Neuronal stem cell (in vitro differentiated cells): ENCODE measurements at regions not wholly inside any gene's neighbourhood (a gene's known extent, or its start where the extent isn't known, plus 50 kb on each side); places are given as distances from the start of the nearest gene placed in this dataset.
A peak's percentile ranks its signal among the peaks of the same experiment; 100 is the strongest.

ENCODE experiments used
- DNase-seq: peaks from one replicate; pipeline ENCODE4 v3.0.0-alpha.2; 2013; ENCODE audit warnings: low spot score
- H2AFZ ChIP-seq: one replicate; pipeline ENCODE4 v1.6.1; 2013; ENCODE audit warnings: mild to moderate bottlenecking, low read length, inconsistent platforms
- H2AK5ac ChIP-seq: 2 replicates; pipeline ENCODE4 v1.6.1; 2013; ENCODE audit warnings: low read depth, mild to moderate bottlenecking, inconsistent platforms, low read length, moderate library complexity, mixed read lengths
- H2BK120ac ChIP-seq: 2 replicates; pipeline ENCODE4 v1.6.1; 2013; ENCODE audit warnings: low read depth, mild to moderate bottlenecking, inconsistent platforms, low read length, moderate library complexity, mixed read lengths
- H2BK12ac ChIP-seq: one replicate; pipeline ENCODE4 v1.6.1; 2013; ENCODE audit warnings: low read length, inconsistent platforms
- H2BK15ac ChIP-seq: 2 replicates; pipeline ENCODE4 v1.6.1; 2013; ENCODE audit warnings: mild to moderate bottlenecking, low read length, inconsistent platforms, mixed read lengths
- H2BK5ac ChIP-seq: one replicate; pipeline ENCODE4 v1.6.1; 2013; ENCODE audit warnings: inconsistent platforms, mild to moderate bottlenecking, low read length, moderate library complexity
- H3K14ac ChIP-seq: one replicate; pipeline ENCODE4 v1.6.1; 2013; ENCODE audit warnings: low read length, inconsistent platforms
- H3K18ac ChIP-seq: 2 replicates; pipeline ENCODE4 v1.6.1; 2013; ENCODE audit warnings: low read length, inconsistent platforms
- H3K23ac ChIP-seq: 2 replicates; pipeline ENCODE4 v1.6.1; 2013; ENCODE audit warnings: low read depth, mild to moderate bottlenecking, mixed read lengths, low read length, inconsistent platforms; ENCODE audit not compliant: poor library complexity
- H3K27ac ChIP-seq: replicated peaks from 3 replicates; pipeline ENCODE4 v1.5.1; 2013; ENCODE audit warnings: low read length, inconsistent platforms
- H3K27me3 ChIP-seq, 3 experiments: 2 replicates each; pipeline ENCODE4 v1.6.1; 2013; ENCODE audit warnings: low read length in 3 of 3, mild to moderate bottlenecking in 2 of 3, inconsistent platforms in 1 of 3, low read depth in 1 of 3, mixed read lengths in 1 of 3, moderate library complexity in 1 of 3; ENCODE audit not compliant: control insufficient read depth in 3 of 3, insufficient read depth in 3 of 3
- H3K36me3 ChIP-seq, 2 donors: replicated peaks in 1 of 2; 2 replicates each; pipeline ENCODE4 v1.6.1; 2013; ENCODE audit warnings: low read length in 2 of 2; ENCODE audit not compliant: control insufficient read depth in 2 of 2, insufficient read depth in 2 of 2
- H3K4ac ChIP-seq: 2 replicates; pipeline ENCODE4 v1.6.1; 2013; ENCODE audit warnings: inconsistent platforms, mild to moderate bottlenecking, low read length, moderate library complexity
- H3K4me1 ChIP-seq, 2 donors: 1 replicate in 1 of 2; 2 replicates in 1 of 2; pipeline ENCODE4 v1.6.1; 2013; ENCODE audit warnings: low read length in 2 of 2, low read depth in 1 of 2; ENCODE audit not compliant: control insufficient read depth in 2 of 2, insufficient read depth in 1 of 2
- H3K4me2 ChIP-seq: one replicate; pipeline ENCODE4 v1.6.1; 2013; ENCODE audit warnings: mild to moderate bottlenecking, low read length, inconsistent platforms; ENCODE audit not compliant: insufficient read depth, poor library complexity, severe bottlenecking
- H3K4me3 ChIP-seq, 2 donors: 2 replicates each; pipeline ENCODE4 v1.5.1; 2013; ENCODE audit warnings: low read length in 2 of 2, mild to moderate bottlenecking in 2 of 2, inconsistent platforms in 1 of 2, moderate library complexity in 1 of 2
- H3K79me1 ChIP-seq: one replicate; pipeline ENCODE4 v1.6.1; 2013; ENCODE audit warnings: low read depth, mild to moderate bottlenecking, inconsistent platforms, low read length, moderate library complexity
- H3K9ac ChIP-seq: one replicate; pipeline ENCODE4 v1.6.1; 2013; ENCODE audit warnings: mild to moderate bottlenecking, low read depth, low read length, inconsistent platforms; ENCODE audit not compliant: poor library complexity
- H3K9me3 ChIP-seq, 2 donors: replicated peaks in 1 of 2; 2 replicates each; pipeline versions ENCODE3 to v1.6.1; 2013; ENCODE audit warnings: low read length in 2 of 2, mild to moderate bottlenecking in 2 of 2, inconsistent platforms in 1 of 2, low read depth in 1 of 2, mixed read lengths in 1 of 2, moderate library complexity in 1 of 2; ENCODE audit not compliant: control insufficient read depth in 2 of 2, insufficient read depth in 1 of 2
- H4K8ac ChIP-seq: one replicate; pipeline ENCODE4 v1.6.1; 2013; ENCODE audit warnings: low read depth, mild to moderate bottlenecking, inconsistent platforms, low read length, moderate library complexity
- H4K91ac ChIP-seq: one replicate; pipeline ENCODE4 v1.6.1; 2013; ENCODE audit warnings: low read length, low read depth, mild to moderate bottlenecking, inconsistent platforms; ENCODE audit not compliant: poor library complexity
- WGBS, 2 donors: extraction: QIAGEN DNeasy Blood & Tissue Kit; methylation state at CpG; one replicate each; pipeline ENCODE4 v1.1.7; 2013; ENCODE audit warnings: missing lambda C conversion rate in 2 of 2, mixed read lengths in 1 of 2; ENCODE audit not compliant: insufficient read length in 2 of 2, insufficient replicate concordance in 1 of 2; ENCODE audit errors: extremely low coverage in 2 of 2; 5-methylcytosine and 5-hydroxymethylcytosine counted together

GRCh38 chr15:96046620-96047240 lies 283.8 kb upstream of the NR2F2 start:
- H3K4me2 ChIP-seq = no peak overlapping the region

GRCh38 chr15:96047255-96047931 lies 283.1 kb upstream of the NR2F2 start:
- no peaks in the 10 kb centered on the region for H3K27me3 ChIP-seq
- no peaks in the 10 kb centered on the region for H3K79me1 ChIP-seq
- no peak overlapping the region for H2BK120ac ChIP-seq
- H2AK5ac ChIP-seq = no peak overlapping the region
- H3K27ac ChIP-seq = no peak overlapping the region
- no peak overlapping the region for H2BK5ac ChIP-seq
- no peak overlapping the region for H4K91ac ChIP-seq
- no peak for DNase-seq
- H3K14ac ChIP-seq = no peak overlapping the region
- no peak overlapping the region for H3K4me2 ChIP-seq
- peaks cover 9 to 11% of the 10 kb centered on the region in 2 donors for H3K4me1 ChIP-seq
- H3K9ac ChIP-seq = no peak overlapping the region
- no peaks in the 10 kb centered on the region for H3K36me3 ChIP-seq
- no peak overlapping the region for H2BK15ac ChIP-seq
- WGBS, 2 donors = no CpG with 5 or more reads among the region's 14 CpGs
- H4K8ac ChIP-seq = no peak overlapping the region
- peak overlapping the region; percentile 57 for H2AFZ ChIP-seq
- no peak overlapping the region for H3K23ac ChIP-seq
- no peak overlapping the region for H3K18ac ChIP-seq
- H3K4me3 ChIP-seq = no peak overlapping the region
- H3K4ac ChIP-seq = no peak overlapping the region
- H2BK12ac ChIP-seq = no peak overlapping the region
- peaks cover 0 to 2% of the 10 kb centered on the region in 2 donors for H3K9me3 ChIP-seq

More at GRCh38 chr15:96046620-96047240, 283.8 kb upstream of the NR2F2 start:
- H3K9me3 ChIP-seq = peaks cover 0 to 2% of the 10 kb centered on the region in 2 donors
- no peak overlapping the region for H2BK12ac ChIP-seq
- WGBS, 2 donors = no CpG with 5 or more reads among the region's 5 CpGs
- no peak overlapping the region for H4K91ac ChIP-seq
- peak overlapping the region; percentile 57 for H2AFZ ChIP-seq
- no peak overlapping the region for H3K18ac ChIP-seq
- H3K14ac ChIP-seq = no peak overlapping the region
- no peaks in the 10 kb centered on the region for H3K79me1 ChIP-seq
- H3K9ac ChIP-seq = no peak overlapping the region
- H3K23ac ChIP-seq = no peak overlapping the region
- DNase-seq = no peak
- H3K4me1 ChIP-seq = peaks cover 8 to 11% of the 10 kb centered on the region in 2 donors
- H2AK5ac ChIP-seq = no peak overlapping the region
- no peak overlapping the region for H2BK120ac ChIP-seq
- no peak overlapping the region for H4K8ac ChIP-seq
- no peak overlapping the region for H3K4ac ChIP-seq
- H2BK5ac ChIP-seq = no peak overlapping the region
- H3K27me3 ChIP-seq = no peaks in the 10 kb centered on the region
- H3K27ac ChIP-seq = no peak overlapping the region
- H2BK15ac ChIP-seq = no peak overlapping the region
- no peaks in the 10 kb centered on the region for H3K36me3 ChIP-seq
- H3K4me3 ChIP-seq = no peak overlapping the region

- Histone ChIP-seq H2AK5ac (no peak overlapping the region), H3K79me1 (no peaks in the 10 kb centered on the region), H3K9me3 (peaks cover 0 to 2% of the 10 kb centered on the region in 2 donors), H3K27me3 (no peaks in the 10 kb centered on the region), H2AFZ (peak overlapping the region; percentile 36), H3K4me3 (no peak overlapping the region), H3K36me3 (no peaks in the 10 kb centered on the region), H2BK15ac (no peak overlapping the region), H3K9ac (no peak overlapping the region), H2BK5ac (no peak overlapping the region), H2BK12ac (no peak overlapping the region), H3K23ac (no peak overlapping the region), H3K4me2 (no peak overlapping the region), H4K8ac (no peak overlapping the region), H4K91ac (no peak overlapping the region), H2BK120ac (no peak overlapping the region), H3K14ac (no peak overlapping the region), H3K18ac (peak overlapping the region; percentile 81), H3K4me1 (peaks cover 7 to 11% of the 10 kb centered on the region in 2 donors), H3K27ac (no peak overlapping the region), H3K4ac (no peak overlapping the region)
- WGBS, 2 donors = no CpG with 5 or more reads among the region's 2 CpGs
- DNase-seq = no peak
These were observed 281.2 kb upstream of the NR2F2 start for GRCh38 chr15:96049323-96049722.

- Histone ChIP-seq H3K27ac (no peak overlapping the region), H3K4ac (no peak overlapping the region), H3K23ac (no peak overlapping the region), H4K91ac (no peak overlapping the region), H3K79me1 (no peaks in the 10 kb centered on the region), H3K36me3 (no peaks in the 10 kb centered on the region), H2BK15ac (no peak overlapping the region), H3K27me3 (no peaks in the 10 kb centered on the region), H3K4me1 (peaks cover 7 to 11% of the 10 kb centered on the region in 2 donors), H3K18ac (no peak overlapping the region), H3K14ac (no peak overlapping the region), H3K4me2 (no peak overlapping the region), H2AK5ac (no peak overlapping the region), H3K9me3 (peaks cover 0 to 2% of the 10 kb centered on the region in 2 donors), H4K8ac (no peak overlapping the region), H3K9ac (no peak overlapping the region), H2BK120ac (no peak overlapping the region), H2BK12ac (no peak overlapping the region), H2AFZ (no peak overlapping the region), H3K4me3 (no peak overlapping the region), H2BK5ac (no peak overlapping the region)
- no peak for DNase-seq
- WGBS, 2 donors = no CpG with 5 or more reads among the region's 1 CpG
These were observed 280.7 kb upstream of the NR2F2 start for GRCh38 chr15:96049766-96050165.
